Esophagus muscularis mucosa (tissue), 3 donors: ENCODE measurements at regions not wholly inside any gene's neighbourhood (a gene's known extent, or its start where the extent isn't known, plus 50 kb on each side); places are given as distances from the start of the nearest gene placed in this dataset.

Experiments used
- POLR2A ChIP-seq: fragments of 450-650 bp; IDR thresholded peaks from one replicate; pipeline ENCODE4 v1.6.1; 2017; ENCODE audit warnings: antibody characterized with exemption, moderate library complexity, mild to moderate bottlenecking, low read depth
- POLR2AphosphoS5 ChIP-seq, 2 donors: sonication (generic); formaldehyde crosslinking; IDR thresholded peaks; one replicate each; pipeline ENCODE4 v1.6.1; 2017; ENCODE audit warnings: antibody characterized with exemption in 2 of 2
- TF ChIP-seq, protein P1 (sequence below), 3 experiments: fragments of 200-600 bp in 2 of 3; fragments of 450-650 bp in 1 of 3; sonication (generic) in 2 of 3; IDR thresholded peaks; one replicate each; pipeline ENCODE4 v1.5.1; 2017 to 2019; ENCODE audit warnings: antibody characterized with exemption in 3 of 3, mild to moderate bottlenecking in 2 of 3, moderate library complexity in 1 of 3

DNA sequence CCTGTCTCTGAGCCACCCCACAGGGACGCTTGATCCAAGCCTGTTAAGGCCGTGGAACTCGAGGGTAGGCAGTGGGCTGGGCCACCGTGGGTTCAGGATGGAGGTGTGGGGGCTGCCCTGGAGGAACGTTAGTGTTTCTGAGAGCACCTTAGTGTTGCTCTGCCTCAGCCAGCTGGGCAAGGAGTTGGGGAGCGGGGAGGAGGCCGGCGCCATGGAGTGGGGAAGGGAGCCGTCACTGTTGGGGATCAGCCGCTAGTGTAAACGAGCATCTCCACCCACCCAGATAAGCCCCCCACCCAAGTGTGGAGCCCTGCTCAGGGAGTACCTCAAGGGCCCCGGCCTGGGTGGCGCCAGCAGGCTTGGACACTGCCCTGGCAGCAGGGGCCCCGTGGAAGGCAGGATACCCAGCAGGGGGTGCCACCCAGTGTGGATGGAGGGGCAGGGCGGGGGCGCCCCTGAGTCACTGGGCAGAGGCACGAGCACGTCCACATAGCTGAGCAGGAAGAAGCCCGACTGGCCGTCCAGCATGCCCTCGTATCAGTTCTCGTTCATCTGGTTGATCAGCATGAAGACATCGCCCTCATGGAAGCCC, 98.6 kb downstream of the KPNA2 start:
- TF ChIP-seq POLR2A, result no peak
- TF ChIP-seq POLR2AphosphoS5 (IDR thresholded peaks at IDR 0.05), result no peak
- TF ChIP-seq, protein P1, sequence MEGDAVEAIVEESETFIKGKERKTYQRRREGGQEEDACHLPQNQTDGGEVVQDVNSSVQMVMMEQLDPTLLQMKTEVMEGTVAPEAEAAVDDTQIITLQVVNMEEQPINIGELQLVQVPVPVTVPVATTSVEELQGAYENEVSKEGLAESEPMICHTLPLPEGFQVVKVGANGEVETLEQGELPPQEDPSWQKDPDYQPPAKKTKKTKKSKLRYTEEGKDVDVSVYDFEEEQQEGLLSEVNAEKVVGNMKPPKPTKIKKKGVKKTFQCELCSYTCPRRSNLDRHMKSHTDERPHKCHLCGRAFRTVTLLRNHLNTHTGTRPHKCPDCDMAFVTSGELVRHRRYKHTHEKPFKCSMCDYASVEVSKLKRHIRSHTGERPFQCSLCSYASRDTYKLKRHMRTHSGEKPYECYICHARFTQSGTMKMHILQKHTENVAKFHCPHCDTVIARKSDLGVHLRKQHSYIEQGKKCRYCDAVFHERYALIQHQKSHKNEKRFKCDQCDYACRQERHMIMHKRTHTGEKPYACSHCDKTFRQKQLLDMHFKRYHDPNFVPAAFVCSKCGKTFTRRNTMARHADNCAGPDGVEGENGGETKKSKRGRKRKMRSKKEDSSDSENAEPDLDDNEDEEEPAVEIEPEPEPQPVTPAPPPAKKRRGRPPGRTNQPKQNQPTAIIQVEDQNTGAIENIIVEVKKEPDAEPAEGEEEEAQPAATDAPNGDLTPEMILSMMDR (IDR thresholded peaks at IDR 0.05), result no peak
